ENCODE measurements at regions not wholly inside any gene's neighbourhood (a gene's known extent, or its start where the extent isn't known, plus 50 kb on each side); places are given as distances from the start of the nearest gene placed in this dataset.

GRCh38 chr2:100653449-100654035 is 90.7 kb downstream of the PDCL3 start:
- H3K36me3 ChIP-seq (ENCODE audit: control insufficient read depth in 2 of 2, insufficient read depth in 1 of 2, low read length in 2 of 2): no peaks in the 10 kb centered on the region
- no peak overlapping the region for H3K4me3 ChIP-seq (ENCODE audit: low read depth, low read length)
- no peak for TF ChIP-seq ZFP69B (tag by site-specific recombination; IDR thresholded peaks at IDR 0.05)
- TF ChIP-seq ZNF701 (tag by site-specific recombination; IDR thresholded peaks at IDR 0.05): no peak
- no peak for TF ChIP-seq ZBTB17 (tag by site-specific recombination; IDR thresholded peaks at IDR 0.05)
- no peak for TF ChIP-seq ZSCAN4 (tag by site-specific recombination; IDR thresholded peaks at IDR 0.05)
- no peak for TF ChIP-seq BCL6B (tag by site-specific recombination; IDR thresholded peaks at IDR 0.05)
- TF ChIP-seq, protein P1, sequence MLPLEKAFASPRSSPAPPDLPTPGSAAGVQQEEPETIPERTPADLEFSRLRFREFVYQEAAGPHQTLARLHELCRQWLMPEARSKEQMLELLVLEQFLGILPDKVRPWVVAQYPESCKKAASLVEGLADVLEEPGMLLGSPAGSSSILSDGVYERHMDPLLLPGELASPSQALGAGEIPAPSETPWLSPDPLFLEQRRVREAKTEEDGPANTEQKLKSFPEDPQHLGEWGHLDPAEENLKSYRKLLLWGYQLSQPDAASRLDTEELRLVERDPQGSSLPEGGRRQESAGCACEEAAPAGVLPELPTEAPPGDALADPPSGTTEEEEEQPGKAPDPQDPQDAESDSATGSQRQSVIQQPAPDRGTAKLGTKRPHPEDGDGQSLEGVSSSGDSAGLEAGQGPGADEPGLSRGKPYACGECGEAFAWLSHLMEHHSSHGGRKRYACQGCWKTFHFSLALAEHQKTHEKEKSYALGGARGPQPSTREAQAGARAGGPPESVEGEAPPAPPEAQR (tag by site-specific recombination; IDR thresholded peaks at IDR 0.05): no peak
- no peak for TF ChIP-seq GLI2 (tag by site-specific recombination; IDR thresholded peaks at IDR 0.05; ENCODE audit: borderline replicate concordance, low read depth)
- no peak for TF ChIP-seq ZNF692 (tag by site-specific recombination; IDR thresholded peaks at IDR 0.05)
- TF ChIP-seq ZNF248 (tag by site-specific recombination; IDR thresholded peaks at IDR 0.05): no peak
- TF ChIP-seq HOXA7 (CRISPR knock-in tag; IDR thresholded peaks at IDR 0.05; ENCODE audit: borderline replicate concordance): no peak
- no peak for TF ChIP-seq ZSCAN23 (tag by site-specific recombination; IDR thresholded peaks at IDR 0.05)
- TF ChIP-seq ZNF394 (tag by site-specific recombination; IDR thresholded peaks at IDR 0.05; ENCODE audit: borderline replicate concordance): no peak
- no peak for TF ChIP-seq HOXD13 (CRISPR knock-in tag; IDR thresholded peaks at IDR 0.05; ENCODE audit: borderline replicate concordance)
- no peak for TF ChIP-seq ZNF747 (tag by site-specific recombination; IDR thresholded peaks at IDR 0.05)
- TF ChIP-seq ZNF837 (tag by site-specific recombination; IDR thresholded peaks at IDR 0.05): no peak
- TF ChIP-seq REPIN1 (tag by site-specific recombination; IDR thresholded peaks at IDR 0.05; ENCODE audit: low read depth): no peak
- TF ChIP-seq ZNF37A (tag by site-specific recombination; IDR thresholded peaks at IDR 0.05): no peak
- no peaks in the 10 kb centered on the region for H3K9me3 ChIP-seq (ENCODE audit: control insufficient read depth, insufficient read depth, low read depth, low read length)
- POLR2A ChIA-PET: no interaction called here
- CTCF ChIA-PET: no interaction called here
- no peak overlapping the region for H3K27ac ChIP-seq (ENCODE audit: extremely low read depth, low read depth, low read length)
- no peaks in the 10 kb centered on the region for H3K4me1 ChIP-seq (ENCODE audit: control insufficient read depth, insufficient read depth, low read length)

DNA sequence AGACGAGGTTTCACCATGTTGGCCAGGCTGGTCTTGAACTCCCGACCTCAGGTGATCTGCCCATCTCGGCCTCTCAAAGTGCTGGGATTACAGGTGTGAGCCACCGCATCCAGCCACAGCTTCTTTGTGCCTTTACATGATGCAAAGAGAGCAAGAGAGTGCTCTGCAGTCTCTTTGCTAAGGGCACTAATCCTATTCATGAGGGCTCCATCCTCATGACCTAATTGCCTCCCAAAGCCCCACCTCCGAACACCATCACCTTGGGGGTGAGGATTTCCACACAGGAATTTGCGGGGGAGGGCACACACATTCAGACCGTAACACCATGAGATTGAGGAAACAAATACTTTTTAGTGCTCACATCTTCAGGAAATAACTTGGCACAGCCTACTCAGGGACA is 91.8 kb downstream of the PDCL3 start:
- ChIA-PET CTCF (interaction anchor here (1.0 kb wide), 1 partner anchor 12 kb away, joined by 3 read pairs; no protein-coding TSS in a partner anchor), POLR2A (no interaction called here)
- Histone ChIP-seq H3K4me3 (ENCODE audit: low read depth, low read length) (no peak overlapping the region), H3K27ac (ENCODE audit: extremely low read depth, low read depth, low read length) (no peak overlapping the region), H3K9me3 (ENCODE audit: control insufficient read depth, insufficient read depth, low read depth, low read length) (no peaks in the 10 kb centered on the region), H3K4me1 (ENCODE audit: control insufficient read depth, insufficient read depth, low read length) (no peaks in the 10 kb centered on the region), H3K36me3 (ENCODE audit: control insufficient read depth in 2 of 2, insufficient read depth in 1 of 2, low read length in 2 of 2) (no peaks in the 10 kb centered on the region)
- TF ChIP-seq ZNF791 (tag by site-specific recombination; IDR thresholded peaks at IDR 0.05): no peak
- TF ChIP-seq ZNF362 (tag by site-specific recombination; IDR thresholded peaks at IDR 0.05): no peak
- TF ChIP-seq TCF7L2 (IDR thresholded peaks at IDR 0.05; ENCODE audit: borderline replicate concordance, low read depth, low read length): no peak
- TF ChIP-seq, protein P2, sequence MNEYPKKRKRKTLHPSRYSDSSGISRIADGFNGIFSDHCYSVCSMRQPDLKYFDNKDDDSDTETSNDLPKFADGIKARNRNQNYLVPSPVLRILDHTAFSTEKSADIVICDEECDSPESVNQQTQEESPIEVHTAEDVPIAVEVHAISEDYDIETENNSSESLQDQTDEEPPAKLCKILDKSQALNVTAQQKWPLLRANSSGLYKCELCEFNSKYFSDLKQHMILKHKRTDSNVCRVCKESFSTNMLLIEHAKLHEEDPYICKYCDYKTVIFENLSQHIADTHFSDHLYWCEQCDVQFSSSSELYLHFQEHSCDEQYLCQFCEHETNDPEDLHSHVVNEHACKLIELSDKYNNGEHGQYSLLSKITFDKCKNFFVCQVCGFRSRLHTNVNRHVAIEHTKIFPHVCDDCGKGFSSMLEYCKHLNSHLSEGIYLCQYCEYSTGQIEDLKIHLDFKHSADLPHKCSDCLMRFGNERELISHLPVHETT (tag by site-specific recombination; IDR thresholded peaks at IDR 0.05): no peak
- no peak for TF ChIP-seq ZNF223 (tag by site-specific recombination; IDR thresholded peaks at IDR 0.05)
- TF ChIP-seq ZNF24 (tag by site-specific recombination; IDR thresholded peaks at IDR 0.05): no peak
- TF ChIP-seq HOXC10 (CRISPR knock-in tag; IDR thresholded peaks at IDR 0.05): no peak

All from HEK293 (cell line).